Osteocyte (in vitro differentiated cells): ENCODE measurements at regions not wholly inside any gene's neighbourhood (a gene's known extent, or its start where the extent isn't known, plus 50 kb on each side); places are given as distances from the start of the nearest gene placed in this dataset.
A peak's percentile ranks its signal among the peaks of the same experiment; 100 is the strongest.
"Not testable (repeated sequence)": the region's sequence is repeated elsewhere in the genome, so short reads cannot be mapped to it uniquely, and the experiment has no call there.

Experiments
- DNase-seq: peaks from one replicate; pipeline ENCODE4 v3.0.0; 2021; ENCODE audit warnings: mixed read lengths; ENCODE audit not compliant: unreplicated experiment; ENCODE audit errors: extremely low spot score
- H3K27ac Mint-ChIP-seq: one replicate; pipeline ENCODE4 v1.8.0; 2021; ENCODE audit warnings: mild to moderate bottlenecking, mixed read lengths; ENCODE audit not compliant: unreplicated experiment
- H3K27me3 Mint-ChIP-seq: one replicate; pipeline ENCODE4 v1.8.0; 2021; ENCODE audit warnings: mixed read lengths; ENCODE audit not compliant: unreplicated experiment
- H3K36me3 Mint-ChIP-seq: one replicate; pipeline ENCODE4 v1.8.0; 2021; ENCODE audit warnings: mixed read lengths; ENCODE audit not compliant: unreplicated experiment
- H3K4me1 Mint-ChIP-seq: one replicate; pipeline ENCODE4 v1.8.0; 2021; ENCODE audit warnings: mixed read lengths; ENCODE audit not compliant: unreplicated experiment
- H3K4me3 Mint-ChIP-seq: one replicate; pipeline ENCODE4 v1.8.0; 2021; ENCODE audit warnings: mild to moderate bottlenecking, moderate library complexity, mixed read lengths; ENCODE audit not compliant: unreplicated experiment
- H3K9me3 Mint-ChIP-seq: one replicate; pipeline ENCODE4 v1.8.0; 2021; ENCODE audit warnings: mixed read lengths; ENCODE audit not compliant: unreplicated experiment
- CTCF ChIP-seq: fragments of 200-600 bp; sonication (generic); IDR thresholded peaks from 2 replicates; pipeline ENCODE4 v1.5.0; 2021; ENCODE audit warnings: antibody characterized with exemption, mild to moderate bottlenecking, moderate library complexity

GRCh38 chr3:80734483-80734882 is 966.7 kb upstream of the ROBO1 start:
- Mint-ChIP-seq H3K27ac (peak overlapping the region; percentile 65), H3K9me3 (no peaks in the 10 kb centered on the region), H3K4me1 (peaks cover 24% of the 10 kb centered on the region), H3K27me3 (no peaks in the 10 kb centered on the region), H3K4me3 (no peak overlapping the region), H3K36me3 (peaks cover 3% of the 10 kb centered on the region)
- no peak for DNase-seq
- no peak for TF ChIP-seq CTCF

- Mint-ChIP-seq H3K27me3 (no peaks in the 10 kb centered on the region), H3K4me3 (no peak overlapping the region), H3K4me1 (peaks cover 24% of the 10 kb centered on the region), H3K9me3 (no peaks in the 10 kb centered on the region), H3K27ac (peak overlapping the region; percentile 65), H3K36me3 (peaks cover 3% of the 10 kb centered on the region)
- no peak for TF ChIP-seq CTCF
- no peak for DNase-seq
Measured at GRCh38 chr3:80733522-80734176, 965.9 kb upstream of the ROBO1 start.

GRCh38 chr3:80727561-80727960 is 959.8 kb upstream of the ROBO1 start:
- not testable (repeated sequence) for DNase-seq, H3K4me1 Mint-ChIP-seq, H3K4me3 Mint-ChIP-seq, H3K27ac Mint-ChIP-seq, H3K9me3 Mint-ChIP-seq, H3K27me3 Mint-ChIP-seq, H3K36me3 Mint-ChIP-seq

GRCh38 chr3:80709597-80710322 is 942.0 kb upstream of the ROBO1 start:
- not testable (repeated sequence) for H3K4me1 Mint-ChIP-seq, H3K4me3 Mint-ChIP-seq, DNase-seq, H3K27ac Mint-ChIP-seq, H3K36me3 Mint-ChIP-seq
- Mint-ChIP-seq H3K27me3 (peaks cover 37% of the 10 kb centered on the region), H3K9me3 (peaks cover 11% of the 10 kb centered on the region)

GRCh38 chr3:80705290-80705689 is 937.5 kb upstream of the ROBO1 start:
- Mint-ChIP-seq H3K36me3 (no peaks in the 10 kb centered on the region), H3K4me1 (no peaks in the 10 kb centered on the region), H3K27me3 (peaks cover 8% of the 10 kb centered on the region), H3K27ac (no peak overlapping the region), H3K9me3 (peaks cover 16% of the 10 kb centered on the region), H3K4me3 (no peak overlapping the region)
- DNase-seq = no peak
- no peak for TF ChIP-seq CTCF

GRCh38 chr3:80701349-80701748 is 933.6 kb upstream of the ROBO1 start:
- Mint-ChIP-seq H3K36me3 (no peaks in the 10 kb centered on the region), H3K4me3 (no peak overlapping the region), H3K27me3 (peaks cover 8% of the 10 kb centered on the region), H3K27ac (no peak overlapping the region), H3K9me3 (peaks cover 16% of the 10 kb centered on the region), H3K4me1 (no peaks in the 10 kb centered on the region)
- no peak for DNase-seq
- no peak for TF ChIP-seq CTCF
